ENCODE measurements at regions not wholly inside any gene's neighbourhood (a gene's known extent, or its start where the extent isn't known, plus 50 kb on each side); places are given as distances from the start of the nearest gene placed in this dataset.

GRCh38 chr10:78919181-78919966 lies 149.4 kb upstream of the ZMIZ1 start:
- DNase-seq = no peak

- no peak for DNase-seq
Observed at GRCh38 chr10:78920011-78920410, 148.8 kb upstream of the ZMIZ1 start.

- DNase-seq = no peak
Observed at GRCh38 chr10:78921895-78922294, 146.9 kb upstream of the ZMIZ1 start.

GRCh38 chr10:78923647-78924318 lies 145.0 kb upstream of the ZMIZ1 start:
- no peak for DNase-seq

GRCh38 chr10:78924319-78925003 lies 144.3 kb upstream of the ZMIZ1 start:
- DNase-seq = no peak

- DNase-seq = no peak
Observed at GRCh38 chr10:78925275-78925674, 143.5 kb upstream of the ZMIZ1 start.

- no peak for DNase-seq
Observed at GRCh38 chr10:78925800-78926319, 142.9 kb upstream of the ZMIZ1 start.

- DNase-seq = no peak
Observed at GRCh38 chr10:78927257-78927995, 141.3 kb upstream of the ZMIZ1 start.

GRCh38 chr10:78928330-78928729 lies 140.4 kb upstream of the ZMIZ1 start:
- no peak for DNase-seq

- no peak for DNase-seq
Observed at GRCh38 chr10:78929541-78929940, 139.2 kb upstream of the ZMIZ1 start.

- no peak for DNase-seq
Observed at GRCh38 chr10:78931321-78932053, 137.3 kb upstream of the ZMIZ1 start.

GRCh38 chr10:78932054-78932386 lies 136.7 kb upstream of the ZMIZ1 start:
- DNase-seq = no peak

- DNase-seq = no peak
Observed at GRCh38 chr10:78932861-78933260, 135.9 kb upstream of the ZMIZ1 start.

GRCh38 chr10:78933828-78934531 lies 134.8 kb upstream of the ZMIZ1 start:
- no peak for DNase-seq

GRCh38 chr10:78934532-78934898 lies 134.3 kb upstream of the ZMIZ1 start:
- no peak for DNase-seq

GRCh38 chr10:78934994-78935602 lies 133.7 kb upstream of the ZMIZ1 start:
- DNase-seq = no peak

- no peak for DNase-seq
Observed at GRCh38 chr10:78935697-78936407, 132.9 kb upstream of the ZMIZ1 start.

- no peak for DNase-seq
Observed at GRCh38 chr10:78936412-78937342, 132.1 kb upstream of the ZMIZ1 start.

- no peak for DNase-seq
Observed at GRCh38 chr10:78937393-78937792, 131.4 kb upstream of the ZMIZ1 start.

Data from NCI-H1694 (cell line).